ENCODE measurements at regions not wholly inside any gene's neighbourhood (a gene's known extent, or its start where the extent isn't known, plus 50 kb on each side); places are given as distances from the start of the nearest gene placed in this dataset.

DNA sequence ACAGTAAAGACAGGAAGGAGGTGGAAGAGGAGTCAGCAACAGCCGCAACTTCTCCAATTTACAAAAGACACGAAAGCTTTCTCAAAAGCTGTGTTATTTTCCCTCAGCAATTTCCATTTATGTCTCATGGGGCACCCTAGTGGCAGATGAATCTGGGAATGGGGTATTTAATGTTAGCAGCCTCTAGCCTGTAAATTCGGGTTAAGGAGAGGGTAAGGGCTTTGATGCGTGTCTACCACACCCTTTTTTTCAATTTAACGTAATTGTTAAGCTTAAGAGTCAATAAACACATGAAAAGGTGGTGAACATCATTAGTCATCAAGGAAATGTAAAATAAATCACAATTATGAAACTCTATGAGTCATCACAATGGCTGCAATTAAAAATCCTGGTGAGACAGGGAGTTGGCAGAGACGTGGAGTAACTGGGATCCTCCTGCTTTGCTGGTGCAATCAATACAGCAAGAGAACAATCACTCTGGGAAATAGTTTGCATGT, 986.4 kb downstream of the AACS start:
- TF ChIP-seq, protein P1, sequence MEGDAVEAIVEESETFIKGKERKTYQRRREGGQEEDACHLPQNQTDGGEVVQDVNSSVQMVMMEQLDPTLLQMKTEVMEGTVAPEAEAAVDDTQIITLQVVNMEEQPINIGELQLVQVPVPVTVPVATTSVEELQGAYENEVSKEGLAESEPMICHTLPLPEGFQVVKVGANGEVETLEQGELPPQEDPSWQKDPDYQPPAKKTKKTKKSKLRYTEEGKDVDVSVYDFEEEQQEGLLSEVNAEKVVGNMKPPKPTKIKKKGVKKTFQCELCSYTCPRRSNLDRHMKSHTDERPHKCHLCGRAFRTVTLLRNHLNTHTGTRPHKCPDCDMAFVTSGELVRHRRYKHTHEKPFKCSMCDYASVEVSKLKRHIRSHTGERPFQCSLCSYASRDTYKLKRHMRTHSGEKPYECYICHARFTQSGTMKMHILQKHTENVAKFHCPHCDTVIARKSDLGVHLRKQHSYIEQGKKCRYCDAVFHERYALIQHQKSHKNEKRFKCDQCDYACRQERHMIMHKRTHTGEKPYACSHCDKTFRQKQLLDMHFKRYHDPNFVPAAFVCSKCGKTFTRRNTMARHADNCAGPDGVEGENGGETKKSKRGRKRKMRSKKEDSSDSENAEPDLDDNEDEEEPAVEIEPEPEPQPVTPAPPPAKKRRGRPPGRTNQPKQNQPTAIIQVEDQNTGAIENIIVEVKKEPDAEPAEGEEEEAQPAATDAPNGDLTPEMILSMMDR (IDR thresholded peaks at IDR 0.05; ENCODE audit: low read length), result no peak
- TF ChIP-seq EZH2 (IDR thresholded peaks at IDR 0.05; ENCODE audit: borderline replicate concordance, low read length), result no peak
